NOMO-1 (cell line): ENCODE measurements at regions not wholly inside any gene's neighbourhood (a gene's known extent, or its start where the extent isn't known, plus 50 kb on each side); places are given as distances from the start of the nearest gene placed in this dataset.
"Not testable (repeated sequence)": the region's sequence is repeated elsewhere in the genome, so short reads cannot be mapped to it uniquely, and the experiment has no call there.

Experiments
- DNase-seq, 2 experiments: peaks; one replicate each; lab custom pipeline; 2025; ENCODE audit not compliant: unreplicated experiment in 2 of 2; lab: John Stamatoyannopoulos, UW

- no peak for DNase-seq
These were observed 158.6 kb upstream of the ALG10B start for GRCh38 chr12:38157933-38158401.

- DNase-seq, result no peak
These were observed 158.0 kb upstream of the ALG10B start for GRCh38 chr12:38158428-38159091.

GRCh38 chr12:38159092-38159551 lies 157.5 kb upstream of the ALG10B start:
- DNase-seq, result no peak

- no peak for DNase-seq
These were observed 156.8 kb upstream of the ALG10B start for GRCh38 chr12:38159591-38160317.

GRCh38 chr12:38160318-38161122 lies 156.1 kb upstream of the ALG10B start:
- no peak for DNase-seq

GRCh38 chr12:38161123-38162000 lies 155.2 kb upstream of the ALG10B start:
- DNase-seq, result no peak

- no peak for DNase-seq
These were observed 154.6 kb upstream of the ALG10B start for GRCh38 chr12:38162013-38162412.

- DNase-seq, result no peak
These were observed 153.7 kb upstream of the ALG10B start for GRCh38 chr12:38162708-38163441.

- no peak for DNase-seq
These were observed 153.2 kb upstream of the ALG10B start for GRCh38 chr12:38163442-38163801.

- DNase-seq, result no peak
These were observed 150.3 kb upstream of the ALG10B start for GRCh38 chr12:38166225-38166624.

GRCh38 chr12:38175538-38175937 lies 141.0 kb upstream of the ALG10B start:
- no peak for DNase-seq

- DNase-seq, result not testable (repeated sequence)
These were observed 133.0 kb upstream of the ALG10B start for GRCh38 chr12:38183617-38184016.

- not testable (repeated sequence) for DNase-seq
These were observed 119.3 kb upstream of the ALG10B start for GRCh38 chr12:38197286-38197685.

GRCh38 chr12:38201461-38202276 lies 114.9 kb upstream of the ALG10B start:
- no peak for DNase-seq

- no peak for DNase-seq
These were observed 111.7 kb upstream of the ALG10B start for GRCh38 chr12:38204831-38205230.

- DNase-seq, result no peak
These were observed 94.6 kb upstream of the ALG10B start for GRCh38 chr12:38222011-38222410.

- not testable (repeated sequence) for DNase-seq
These were observed 78.2 kb upstream of the ALG10B start for GRCh38 chr12:38238328-38238727.

GRCh38 chr12:38253778-38254177 lies 62.8 kb upstream of the ALG10B start:
- DNase-seq, result no peak

- no peak for DNase-seq
These were observed 58.2 kb upstream of the ALG10B start for GRCh38 chr12:38258411-38258810.
